Mucosa of descending colon (tissue), 3 donors: ENCODE measurements at regions not wholly inside any gene's neighbourhood (a gene's known extent, or its start where the extent isn't known, plus 50 kb on each side); places are given as distances from the start of the nearest gene placed in this dataset.

Experiments
- ATAC-seq: fragments of 200-7000 bp; cut with Tn5 transposase; one replicate; pipeline ENCODE4 v1.9.1; 2020; ENCODE audit warnings: mild to moderate bottlenecking, moderate library complexity
- DNase-seq, 3 donors: peaks; one replicate each; pipeline ENCODE4 v3.0.0-alpha.2; 2020
- H3K36me3 ChIP-seq: fragments of 200-600 bp; one replicate; pipeline ENCODE4 v1.8.0; 2021; ENCODE audit warnings: low read depth, mild to moderate bottlenecking
- H3K4me1 ChIP-seq: fragments of 200-600 bp; one replicate; pipeline ENCODE4 v1.8.0; 2021; ENCODE audit warnings: low read depth, mild to moderate bottlenecking
- H3K4me3 ChIP-seq: fragments of 200-600 bp; one replicate; pipeline ENCODE4 v1.8.0; 2021; ENCODE audit warnings: mild to moderate bottlenecking
- H3K9me3 ChIP-seq: fragments of 200-600 bp; one replicate; pipeline ENCODE4 v1.8.0; 2021; ENCODE audit warnings: mild to moderate bottlenecking
- CTCF ChIP-seq: fragments of 200-600 bp; IDR thresholded peaks from one replicate; pipeline ENCODE4 v1.8.0; 2022; ENCODE audit warnings: antibody characterized with exemption, mild to moderate bottlenecking
- intact Hi-C, 2 donors: fragments of 100-400 bp; cut with DNase I in 1 of 2; cut with micrococcal nuclease in 1 of 2; formaldehyde crosslinking; loops; one replicate each; pipeline versions ENCODE4 v1.11.0 to v1.11.1; 2022; cut with DNase I, micrococcal nuclease
- donor health status: DM: no; HTN: no; CAD: no; lungs with moderate emphysema.
- donor health status: DM: no; HTN: no; CAD: no.
- donor health status: DM: no; HTN: yes; CAD: no.

- peak; percentile 10 for ATAC-seq
- no peak for DNase-seq
- H3K4me3 ChIP-seq, result no peak overlapping the region
- H3K4me1 ChIP-seq, result no peaks in the 10 kb centered on the region
- H3K36me3 ChIP-seq, result no peaks in the 10 kb centered on the region
- H3K9me3 ChIP-seq, result peaks cover 4% of the 10 kb centered on the region
- no peak for TF ChIP-seq CTCF
- intact Hi-C loops, result no loop called here
Observed at GRCh38 chr4:128380306-128380705, 92.7 kb upstream of the PGRMC2 start.

GRCh38 chr4:128379860-128380259 is 92.2 kb upstream of the PGRMC2 start:
- peak; percentile 21 for TF ChIP-seq CTCF
- no peak overlapping the region for H3K4me3 ChIP-seq
- H3K9me3 ChIP-seq, result peaks cover 4% of the 10 kb centered on the region
- ATAC-seq (peak; percentile 61), DNase-seq (peak in 2 of 3 donors; percentile 36 to 47)
- intact Hi-C loops, result no loop called here
- no peaks in the 10 kb centered on the region for H3K36me3 ChIP-seq
- H3K4me1 ChIP-seq, result no peaks in the 10 kb centered on the region

GRCh38 chr4:128378668-128379067 is 91.1 kb upstream of the PGRMC2 start:
- no peaks in the 10 kb centered on the region for H3K4me1 ChIP-seq
- intact Hi-C loops, result no loop called here
- ATAC-seq, result no peak
- no peak for DNase-seq
- TF ChIP-seq CTCF, result no peak
- no peaks in the 10 kb centered on the region for H3K36me3 ChIP-seq
- peaks cover 4% of the 10 kb centered on the region for H3K9me3 ChIP-seq
- H3K4me3 ChIP-seq, result no peak overlapping the region

GRCh38 chr4:128376958-128377357 is 89.3 kb upstream of the PGRMC2 start:
- Histone ChIP-seq H3K9me3 (peaks cover 4% of the 10 kb centered on the region), H3K36me3 (no peaks in the 10 kb centered on the region), H3K4me3 (no peak overlapping the region), H3K4me1 (no peaks in the 10 kb centered on the region)
- no peak for TF ChIP-seq CTCF
- ATAC-seq, result no peak
- intact Hi-C loops, result no loop called here
- DNase-seq, result no peak

GRCh38 chr4:128376303-128376702 is 88.7 kb upstream of the PGRMC2 start:
- Histone ChIP-seq H3K4me3 (no peak overlapping the region), H3K9me3 (peaks cover 4% of the 10 kb centered on the region), H3K36me3 (no peaks in the 10 kb centered on the region), H3K4me1 (no peaks in the 10 kb centered on the region)
- intact Hi-C loops, result no loop called here
- DNase-seq, result no peak
- ATAC-seq, result no peak
- no peak for TF ChIP-seq CTCF

- intact Hi-C loops, result no loop called here
- Histone ChIP-seq H3K36me3 (no peaks in the 10 kb centered on the region), H3K9me3 (peaks cover 4% of the 10 kb centered on the region), H3K4me1 (no peaks in the 10 kb centered on the region), H3K4me3 (no peak overlapping the region)
- ATAC-seq (no peak), DNase-seq (no peak)
- TF ChIP-seq CTCF, result no peak
Observed at GRCh38 chr4:128373628-128374027, 86.0 kb upstream of the PGRMC2 start.
